Karpas-422 (cell line): ENCODE measurements at regions not wholly inside any gene's neighbourhood (a gene's known extent, or its start where the extent isn't known, plus 50 kb on each side); places are given as distances from the start of the nearest gene placed in this dataset.
"Not testable (repeated sequence)": the region's sequence is repeated elsewhere in the genome, so short reads cannot be mapped to it uniquely, and the experiment has no call there.

Source experiments
- DNase-seq: peaks from one replicate; pipeline ENCODE4 v3.0.0-alpha.2; 2015
- H2AFZ ChIP-seq: fragments of 200-600 bp; sonication (generic); 2 replicates; pipeline ENCODE4 v1.6.1; 2014; ENCODE audit warnings: antibody characterized with exemption, low read length, mixed read lengths
- H3K27ac ChIP-seq: fragments of 200-600 bp; sonication (generic); 2 replicates; pipeline ENCODE4 v1.5.1; 2014; ENCODE audit warnings: mild to moderate bottlenecking, low read length, moderate library complexity
- H3K27me3 ChIP-seq: fragments of 200-600 bp; sonication (generic); 2 replicates; pipeline ENCODE4 v1.6.1; 2014; ENCODE audit warnings: low read length, mixed read lengths
- H3K36me3 ChIP-seq: fragments of 200-600 bp; sonication (generic); 2 replicates; pipeline ENCODE4 v1.6.1; 2014; ENCODE audit warnings: low read length, mixed read lengths; ENCODE audit not compliant: insufficient read depth
- H3K4me1 ChIP-seq: fragments of 200-600 bp; sonication (generic); 2 replicates; pipeline ENCODE4 v1.6.1; 2014; ENCODE audit warnings: mild to moderate bottlenecking, low read length, mixed read lengths
- H3K4me2 ChIP-seq: fragments of 200-600 bp; sonication (generic); 2 replicates; pipeline ENCODE4 v1.6.1; 2014; ENCODE audit warnings: low read length, low read depth, mild to moderate bottlenecking; ENCODE audit not compliant: poor library complexity, severe bottlenecking
- H3K4me3 ChIP-seq: fragments of 200-600 bp; sonication (generic); 2 replicates; pipeline ENCODE4 v1.5.1; 2014; ENCODE audit warnings: mild to moderate bottlenecking, antibody characterized with exemption, low read length, mixed read lengths
- H3K79me2 ChIP-seq: fragments of 200-600 bp; sonication (generic); 2 replicates; pipeline ENCODE4 v1.6.1; 2014; ENCODE audit warnings: mild to moderate bottlenecking, low read length, mixed read lengths
- H3K9ac ChIP-seq: fragments of 200-600 bp; sonication (generic); 2 replicates; pipeline ENCODE4 v1.6.0; 2014; ENCODE audit warnings: low read length
- H3K9me2 ChIP-seq: fragments of 200-600 bp; sonication (generic), shearing (Covaris generic); replicated peaks from 2 replicates; pipeline ENCODE4 v1.6.0; 2014; ENCODE audit warnings: mild to moderate bottlenecking, low read length, moderate library complexity; ENCODE audit not compliant: insufficient read depth
- H3K9me3 ChIP-seq: fragments of 300-700, 200-600 bp; sonication (generic); 2 replicates; pipeline ENCODE4 v1.6.1; 2014; ENCODE audit warnings: low read length, mixed read lengths
- H4K20me1 ChIP-seq: fragments of 200-600 bp; sonication (generic); 2 replicates; pipeline ENCODE4 v1.6.1; 2014; ENCODE audit warnings: mild to moderate bottlenecking, antibody characterized with exemption, low read length, low read depth; ENCODE audit not compliant: insufficient read depth

DNA sequence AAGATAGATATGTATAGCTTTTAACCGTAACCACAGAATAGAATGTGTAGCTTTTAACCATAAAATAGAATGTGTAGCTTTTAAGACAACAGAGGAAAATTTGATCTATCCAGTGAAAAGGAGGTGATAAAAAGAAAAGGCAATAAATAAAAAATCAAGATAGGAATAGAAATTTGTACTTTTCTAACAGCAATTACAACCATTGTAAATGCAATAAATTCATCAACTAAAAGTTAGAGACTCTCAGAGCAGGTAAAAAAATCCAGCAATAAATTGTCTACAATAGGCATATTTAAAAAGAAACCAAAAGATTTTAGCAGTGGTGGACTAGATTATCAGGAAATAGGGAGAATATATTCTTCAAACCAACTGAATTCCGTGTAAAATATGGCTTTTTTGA is 63.8 kb upstream of the ABHD2 start:
- Histone ChIP-seq H3K27ac (no peak overlapping the region), H3K9me2 (no peaks in the 10 kb centered on the region), H3K9me3 (no peaks in the 10 kb centered on the region), H2AFZ (no peak overlapping the region), H4K20me1 (no peaks in the 10 kb centered on the region), H3K36me3 (no peaks in the 10 kb centered on the region), H3K4me3 (no peak overlapping the region), H3K27me3 (no peaks in the 10 kb centered on the region), H3K4me1 (no peaks in the 10 kb centered on the region), H3K9ac (no peak overlapping the region), H3K79me2 (no peaks in the 10 kb centered on the region), H3K4me2 (no peak overlapping the region)
- no peak for DNase-seq

DNA sequence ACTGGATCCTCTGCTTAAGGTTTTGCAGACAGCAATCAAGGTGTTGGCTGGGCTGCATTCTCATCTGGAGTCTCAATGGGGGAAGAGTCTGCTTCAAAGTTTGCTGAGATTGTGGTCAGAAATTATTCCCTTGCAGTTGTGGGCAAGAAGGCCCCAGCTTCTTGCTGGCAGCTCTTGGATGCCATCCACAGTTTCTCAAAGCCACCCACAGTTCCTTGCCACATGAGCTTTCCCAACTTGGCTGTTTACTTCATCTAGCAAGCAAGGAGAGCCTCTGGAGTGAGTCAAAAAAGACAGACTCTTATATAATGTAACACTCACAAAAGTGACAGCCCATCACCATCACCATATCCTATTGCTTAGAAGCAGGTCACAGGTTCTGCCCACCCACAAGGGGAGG is 62.1 kb upstream of the ABHD2 start:
- H3K79me2 ChIP-seq = no peaks in the 10 kb centered on the region
- H4K20me1 ChIP-seq = no peaks in the 10 kb centered on the region
- H3K9ac ChIP-seq = no peak overlapping the region
- H3K4me3 ChIP-seq = no peak overlapping the region
- no peak overlapping the region for H2AFZ ChIP-seq
- H3K36me3 ChIP-seq = no peaks in the 10 kb centered on the region
- H3K9me2 ChIP-seq = no peaks in the 10 kb centered on the region
- no peak for DNase-seq
- no peaks in the 10 kb centered on the region for H3K9me3 ChIP-seq
- H3K27ac ChIP-seq = no peak overlapping the region
- H3K27me3 ChIP-seq = no peaks in the 10 kb centered on the region
- H3K4me2 ChIP-seq = no peak overlapping the region
- no peaks in the 10 kb centered on the region for H3K4me1 ChIP-seq

DNA sequence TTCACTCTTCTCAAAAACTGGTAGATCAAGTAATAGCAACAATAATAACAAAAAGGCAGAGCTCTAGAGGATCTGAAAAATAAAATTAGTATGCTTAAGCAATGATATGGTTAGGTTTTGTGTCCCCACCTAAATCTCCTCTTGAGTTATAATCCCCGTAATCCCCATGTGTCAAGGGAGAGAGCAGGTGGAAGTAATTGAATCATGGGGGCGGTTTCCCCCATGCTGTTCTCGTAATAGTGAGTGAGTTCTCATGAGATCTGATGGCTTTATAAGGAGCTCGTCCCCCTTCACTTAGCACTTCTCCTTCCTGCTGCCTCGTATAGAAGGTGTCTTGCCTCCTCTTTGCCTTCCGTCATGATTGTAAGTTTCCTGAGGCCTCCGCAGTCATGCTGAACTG is 60.2 kb upstream of the ABHD2 start:
- Histone ChIP-seq H4K20me1 (no peaks in the 10 kb centered on the region), H3K9me2 (no peaks in the 10 kb centered on the region), H2AFZ (no peak overlapping the region), H3K79me2 (no peaks in the 10 kb centered on the region), H3K27me3 (no peaks in the 10 kb centered on the region), H3K4me1 (no peaks in the 10 kb centered on the region), H3K36me3 (no peaks in the 10 kb centered on the region), H3K9ac (no peak overlapping the region), H3K27ac (no peak overlapping the region), H3K4me3 (no peak overlapping the region), H3K4me2 (no peak overlapping the region), H3K9me3 (no peaks in the 10 kb centered on the region)
- DNase-seq = no peak

DNA sequence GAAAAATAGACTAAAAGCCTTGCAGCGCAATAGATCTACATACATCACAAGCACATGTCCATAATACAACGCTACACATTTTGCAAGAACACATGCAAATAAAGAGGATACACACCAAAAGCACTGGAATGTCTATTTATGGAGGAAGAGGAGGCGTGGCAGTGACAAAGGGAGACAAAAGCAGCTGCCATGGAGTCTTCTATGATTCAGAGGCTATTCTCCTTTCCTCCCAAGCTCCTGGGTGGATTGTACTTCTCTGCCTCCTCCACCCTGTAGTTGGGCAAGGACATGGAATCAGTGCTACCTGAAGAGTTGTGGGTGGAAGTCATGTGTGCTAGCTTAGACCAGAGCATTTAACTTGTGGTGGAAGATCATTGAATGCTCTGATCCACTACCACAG is 57.9 kb upstream of the ABHD2 start:
- Histone ChIP-seq H2AFZ (no peak overlapping the region), H3K4me2 (no peak overlapping the region)

DNA sequence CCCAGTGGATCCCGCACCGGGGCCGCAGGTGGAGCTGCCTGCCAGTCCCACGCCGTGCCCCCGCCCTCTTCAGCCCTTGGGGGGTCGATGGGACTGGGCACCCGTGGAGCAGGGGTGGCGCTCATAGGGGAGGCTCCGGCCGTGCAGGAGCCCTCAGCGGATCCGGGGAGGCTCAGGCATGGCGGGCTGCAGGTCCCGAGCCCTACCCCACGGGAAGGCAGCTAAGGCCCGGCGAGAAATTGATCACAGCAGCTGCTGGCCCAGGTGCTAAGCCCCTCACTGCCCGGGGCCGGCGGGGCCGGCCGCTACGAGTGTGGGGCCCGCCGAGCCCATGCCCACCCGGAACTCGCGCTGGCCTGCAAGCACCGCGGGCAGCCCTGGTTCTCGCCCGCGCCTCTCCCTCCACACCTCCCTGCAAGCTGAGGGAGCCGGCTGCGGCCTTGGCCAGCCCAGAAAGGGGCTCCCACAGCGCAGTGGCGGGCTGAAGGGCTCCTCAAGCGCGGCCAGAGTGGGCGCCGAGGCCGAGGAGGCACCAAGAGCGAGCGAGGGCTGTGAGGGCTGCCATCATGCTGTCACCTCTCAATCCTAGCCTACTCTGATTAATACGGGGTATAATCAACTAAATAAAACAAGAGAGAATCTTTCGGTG is 56.5 kb upstream of the ABHD2 start:
- not testable (repeated sequence) for H3K4me3 ChIP-seq, H3K27me3 ChIP-seq, H4K20me1 ChIP-seq, DNase-seq, H3K4me1 ChIP-seq, H3K9me3 ChIP-seq, H2AFZ ChIP-seq, H3K36me3 ChIP-seq, H3K27ac ChIP-seq, H3K9me2 ChIP-seq, H3K79me2 ChIP-seq, H3K9ac ChIP-seq, H3K4me2 ChIP-seq

More for the DNA sequence above, 57.9 kb upstream of the ABHD2 start:
- Histone ChIP-seq H3K9me2 (no peaks in the 10 kb centered on the region), H3K27me3 (no peaks in the 10 kb centered on the region), H3K27ac (no peak overlapping the region), H3K9me3 (no peaks in the 10 kb centered on the region), H3K9ac (no peak overlapping the region), H3K4me1 (no peaks in the 10 kb centered on the region), H3K36me3 (no peaks in the 10 kb centered on the region), H4K20me1 (no peaks in the 10 kb centered on the region), H3K4me3 (no peak overlapping the region), H3K79me2 (no peaks in the 10 kb centered on the region)
- DNase-seq = no peak

DNA sequence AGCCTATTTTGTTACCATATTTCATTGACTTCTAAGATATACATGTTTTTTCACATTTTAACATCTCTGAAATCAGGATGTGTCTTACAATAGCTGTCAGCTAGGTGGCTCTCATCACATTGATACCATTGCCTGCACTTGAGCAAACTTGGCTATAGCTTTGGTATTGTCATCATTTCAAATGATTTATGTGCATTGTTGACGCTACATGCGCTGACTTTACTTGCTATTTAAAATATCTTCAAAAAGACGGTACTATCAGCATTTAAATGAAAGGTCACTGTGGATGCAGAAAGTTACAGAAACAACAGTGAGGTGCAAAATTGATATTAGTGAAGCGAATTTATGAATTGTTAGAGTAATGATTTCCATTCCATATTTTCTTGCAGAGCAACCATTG is 54.0 kb upstream of the ABHD2 start:
- DNase-seq = peak; percentile 55
- no peak overlapping the region for H3K4me2 ChIP-seq
- no peaks in the 10 kb centered on the region for H3K27me3 ChIP-seq
- H3K79me2 ChIP-seq = no peaks in the 10 kb centered on the region
- no peak overlapping the region for H3K9ac ChIP-seq
- H3K27ac ChIP-seq = no peak overlapping the region
- no peaks in the 10 kb centered on the region for H4K20me1 ChIP-seq
- H3K4me3 ChIP-seq = no peak overlapping the region
- H2AFZ ChIP-seq = no peak overlapping the region
- H3K4me1 ChIP-seq = no peaks in the 10 kb centered on the region
- H3K9me3 ChIP-seq = no peaks in the 10 kb centered on the region
- H3K9me2 ChIP-seq = no peaks in the 10 kb centered on the region
- H3K36me3 ChIP-seq = no peaks in the 10 kb centered on the region

DNA sequence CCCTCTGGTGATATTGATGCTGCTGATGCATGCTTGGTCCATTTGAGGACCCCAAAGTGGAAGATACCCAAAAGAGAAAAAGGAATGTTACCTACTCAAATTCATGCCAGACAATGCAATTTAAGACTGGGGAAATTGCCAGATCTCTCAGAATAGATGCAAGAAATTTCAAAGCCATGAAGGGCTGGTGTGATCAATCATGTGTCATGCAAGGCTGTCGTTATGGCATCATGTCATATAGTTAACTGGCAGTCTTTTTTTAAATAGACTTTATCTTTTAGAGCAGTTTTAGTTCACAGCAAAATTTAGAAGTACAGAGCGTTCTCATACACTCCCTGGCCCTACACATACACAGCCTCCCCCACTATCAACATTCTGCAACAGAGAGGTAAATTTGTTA is 53.1 kb upstream of the ABHD2 start:
- H3K4me2 ChIP-seq = no peak overlapping the region
- no peaks in the 10 kb centered on the region for H3K36me3 ChIP-seq
- H2AFZ ChIP-seq = no peak overlapping the region
- no peak overlapping the region for H3K9ac ChIP-seq
- no peak overlapping the region for H3K27ac ChIP-seq
- H3K27me3 ChIP-seq = no peaks in the 10 kb centered on the region
- H3K4me1 ChIP-seq = no peaks in the 10 kb centered on the region
- no peak overlapping the region for H3K4me3 ChIP-seq
- no peaks in the 10 kb centered on the region for H4K20me1 ChIP-seq
- no peaks in the 10 kb centered on the region for H3K79me2 ChIP-seq
- no peaks in the 10 kb centered on the region for H3K9me2 ChIP-seq
- H3K9me3 ChIP-seq = no peaks in the 10 kb centered on the region
- DNase-seq = no peak

DNA sequence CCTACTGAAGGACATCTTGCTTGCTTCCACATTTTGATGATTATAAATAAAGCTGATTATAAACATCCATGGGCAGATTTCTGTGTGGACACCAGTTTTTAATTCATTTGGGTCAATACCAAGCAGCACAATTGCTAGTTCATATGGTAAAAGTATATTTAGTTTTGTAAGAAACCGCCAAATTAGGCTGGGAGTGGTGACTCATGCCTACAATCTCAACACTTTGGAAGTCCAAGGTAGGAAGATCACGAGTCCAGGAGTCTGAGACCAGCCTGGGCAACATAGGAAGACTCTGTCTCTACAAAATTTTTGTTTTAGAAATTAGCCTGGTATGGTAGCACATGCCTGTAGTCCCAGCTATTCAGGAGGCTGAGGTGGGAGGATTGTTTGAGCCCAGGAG is 52.6 kb upstream of the ABHD2 start:
- H3K4me3 ChIP-seq = no peak overlapping the region
- no peak for DNase-seq
- H3K9me3 ChIP-seq = no peaks in the 10 kb centered on the region
- H3K79me2 ChIP-seq = no peaks in the 10 kb centered on the region
- H3K27me3 ChIP-seq = no peaks in the 10 kb centered on the region
- no peaks in the 10 kb centered on the region for H3K9me2 ChIP-seq
- H3K36me3 ChIP-seq = no peaks in the 10 kb centered on the region
- no peak overlapping the region for H3K4me2 ChIP-seq
- H3K4me1 ChIP-seq = peaks cover 3% of the 10 kb centered on the region
- H3K27ac ChIP-seq = no peak overlapping the region
- H3K9ac ChIP-seq = no peak overlapping the region
- H2AFZ ChIP-seq = no peak overlapping the region
- no peaks in the 10 kb centered on the region for H4K20me1 ChIP-seq

DNA sequence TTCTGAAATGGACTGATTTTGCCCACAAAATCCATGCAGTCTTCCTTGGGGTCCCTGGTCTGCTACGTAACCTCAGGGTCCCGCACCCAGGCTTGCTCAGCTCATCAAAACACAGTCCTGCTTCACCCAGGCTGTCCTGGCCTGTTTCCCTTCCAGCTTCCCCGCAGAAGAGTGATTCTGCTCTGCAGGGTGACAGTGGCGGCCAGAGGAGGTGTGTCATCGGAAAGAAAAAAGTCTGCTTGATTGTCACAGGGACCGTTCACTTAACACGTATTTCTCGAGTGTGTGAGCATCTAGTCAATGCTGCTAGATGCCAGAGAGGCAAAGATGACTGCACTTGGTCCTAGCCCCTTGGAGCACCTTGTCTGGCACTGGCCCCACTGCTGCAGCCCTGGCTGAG is 50.1 kb upstream of the ABHD2 start:
- Histone ChIP-seq H3K9me3 (no peaks in the 10 kb centered on the region), H3K9ac (no peak overlapping the region), H3K4me1 (peaks cover 19% of the 10 kb centered on the region), H3K79me2 (no peaks in the 10 kb centered on the region), H4K20me1 (no peaks in the 10 kb centered on the region), H3K4me3 (no peak overlapping the region), H3K36me3 (no peaks in the 10 kb centered on the region), H3K27me3 (no peaks in the 10 kb centered on the region), H3K9me2 (no peaks in the 10 kb centered on the region), H3K4me2 (no peak overlapping the region), H3K27ac (no peak overlapping the region), H2AFZ (no peak overlapping the region)
- DNase-seq = no peak
